K562 (cell line): ENCODE measurements at regions not wholly inside any gene's neighbourhood (a gene's known extent, or its start where the extent isn't known, plus 50 kb on each side); places are given as distances from the start of the nearest gene placed in this dataset.

Experiments used
- MYNN ChIP-seq, 2 experiments: sonication (generic); formaldehyde crosslinking in 1 of 2; IDR thresholded peaks; 2 replicates each; pipeline versions ENCODE4 v1.5.0 to v1.6.1; 2016 to 2020; ENCODE audit warnings: antibody characterized with exemption in 1 of 2, missing genetic modification reagents in 1 of 2
- POLR2A ChIP-seq: fragments of 450-650 bp; conservative IDR thresholded peaks from 2 replicates; pipeline ENCODE4 v1.6.1; 2016
- RBM39 ChIP-seq: fragments of 200-400 bp; formaldehyde crosslinking; optimal IDR thresholded peaks from 2 replicates; pipeline ENCODE3; 2018; ENCODE audit warnings: low read depth, low read length
- U2AF2 ChIP-seq: fragments of 200-400 bp; formaldehyde crosslinking; optimal IDR thresholded peaks from 2 replicates; pipeline ENCODE3; 2017; ENCODE audit warnings: low read depth, mild to moderate bottlenecking, low read length
- ZNF212 ChIP-seq: fragments of 450-650 bp; formaldehyde crosslinking; IDR thresholded peaks from 2 replicates; pipeline ENCODE4 v1.4.0; 2020; ENCODE audit warnings: mild to moderate bottlenecking
- ZNF239 ChIP-seq: fragments of 250-450 bp; sonication (Bioruptor Pico); IDR thresholded peaks from 2 replicates; pipeline ENCODE4 v1.4.0; 2020; ENCODE audit warnings: mild to moderate bottlenecking
- TF ChIP-seq, protein P1 (sequence below): fragments of 250-450 bp; sonication (Bioruptor Pico); IDR thresholded peaks from 2 replicates; pipeline ENCODE4 v1.5.1; 2021; ENCODE audit warnings: mild to moderate bottlenecking
- TF ChIP-seq, protein P2 (sequence below), 2 experiments: IDR thresholded peaks in 1 of 2; conservative IDR thresholded peaks in 1 of 2; 2 replicates each; pipeline ENCODE4 v1.6.1; 2016; ENCODE audit warnings: low read depth in 2 of 2, mild to moderate bottlenecking in 1 of 2, missing compliant biosample characterization in 1 of 2, missing genetic modification characterization in 1 of 2, moderate library complexity in 1 of 2
- TF ChIP-seq, protein P3 (sequence below): fragments of 250-450 bp; sonication (Bioruptor Pico); IDR thresholded peaks from 2 replicates; pipeline ENCODE4 v1.8.0; 2021; ENCODE audit warnings: moderate library complexity, mild to moderate bottlenecking, inconsistent platforms
- TF ChIP-seq, protein P4 (sequence below): fragments of 200-600 bp; sonication (generic); IDR thresholded peaks from one replicate; pipeline ENCODE4 v1.6.1; 2012; ENCODE audit warnings: mild to moderate bottlenecking, low read depth, low read length, inconsistent platforms

DNA sequence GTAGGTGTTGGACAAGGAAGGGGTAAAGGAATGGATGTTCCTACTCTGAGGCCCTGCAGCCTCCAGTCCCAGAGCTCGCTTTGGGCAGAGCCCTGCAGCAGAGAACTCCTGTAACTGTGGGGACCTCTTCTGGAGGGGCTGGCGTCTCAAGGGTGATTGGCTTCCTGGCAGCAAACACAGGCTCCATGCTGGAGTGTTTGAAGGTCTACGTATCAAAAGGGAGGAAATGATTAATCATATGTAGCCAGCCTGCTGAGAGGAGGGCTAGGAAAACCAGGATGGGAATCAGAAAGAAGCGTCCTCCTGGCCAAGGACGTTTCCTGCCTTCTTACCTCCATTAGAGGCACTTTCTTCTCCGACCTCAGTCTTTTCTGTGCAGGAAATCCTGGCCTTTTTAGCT lies 208.5 kb downstream of the TSHZ3 start:
- TF ChIP-seq, protein P1, sequence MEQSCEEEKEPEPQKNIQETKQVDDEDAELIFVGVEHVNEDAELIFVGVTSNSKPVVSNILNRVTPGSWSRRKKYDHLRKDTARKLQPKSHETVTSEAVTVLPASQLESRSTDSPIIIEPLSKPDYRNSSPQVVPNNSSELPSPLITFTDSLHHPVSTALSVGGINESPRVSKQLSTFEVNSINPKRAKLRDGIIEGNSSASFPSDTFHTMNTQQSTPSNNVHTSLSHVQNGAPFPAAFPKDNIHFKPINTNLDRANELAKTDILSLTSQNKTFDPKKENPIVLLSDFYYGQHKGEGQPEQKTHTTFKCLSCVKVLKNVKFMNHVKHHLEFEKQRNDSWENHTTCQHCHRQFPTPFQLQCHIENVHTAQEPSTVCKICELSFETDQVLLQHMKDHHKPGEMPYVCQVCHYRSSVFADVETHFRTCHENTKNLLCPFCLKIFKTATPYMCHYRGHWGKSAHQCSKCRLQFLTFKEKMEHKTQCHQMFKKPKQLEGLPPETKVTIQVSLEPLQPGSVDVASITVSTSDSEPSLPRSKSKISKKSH (CRISPR knock-in tag), result no peak
- TF ChIP-seq, protein P2, sequence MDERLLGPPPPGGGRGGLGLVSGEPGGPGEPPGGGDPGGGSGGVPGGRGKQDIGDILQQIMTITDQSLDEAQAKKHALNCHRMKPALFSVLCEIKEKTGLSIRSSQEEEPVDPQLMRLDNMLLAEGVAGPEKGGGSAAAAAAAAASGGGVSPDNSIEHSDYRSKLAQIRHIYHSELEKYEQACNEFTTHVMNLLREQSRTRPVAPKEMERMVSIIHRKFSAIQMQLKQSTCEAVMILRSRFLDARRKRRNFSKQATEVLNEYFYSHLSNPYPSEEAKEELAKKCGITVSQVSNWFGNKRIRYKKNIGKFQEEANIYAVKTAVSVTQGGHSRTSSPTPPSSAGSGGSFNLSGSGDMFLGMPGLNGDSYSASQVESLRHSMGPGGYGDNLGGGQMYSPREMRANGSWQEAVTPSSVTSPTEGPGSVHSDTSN (CRISPR knock-in tag; IDR thresholded peaks at IDR 0.05; ENCODE audit: low read depth), result no peak
- TF ChIP-seq, protein P2 (tag; conservative IDR thresholded peaks at IDR 0.05; ENCODE audit: low read depth), result no peak
- no peak for TF ChIP-seq ZNF239 (CRISPR knock-in tag)
- TF ChIP-seq RBM39, result no peak
- no peak for TF ChIP-seq U2AF2
- no peak for TF ChIP-seq POLR2A
- no peak for TF ChIP-seq ZNF212 (CRISPR knock-in tag)
- TF ChIP-seq, protein P3, sequence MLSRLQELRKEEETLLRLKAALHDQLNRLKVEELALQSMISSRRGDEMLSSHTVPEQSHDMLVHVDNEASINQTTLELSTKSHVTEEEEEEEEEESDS, result no peak
- TF ChIP-seq, protein P4, sequence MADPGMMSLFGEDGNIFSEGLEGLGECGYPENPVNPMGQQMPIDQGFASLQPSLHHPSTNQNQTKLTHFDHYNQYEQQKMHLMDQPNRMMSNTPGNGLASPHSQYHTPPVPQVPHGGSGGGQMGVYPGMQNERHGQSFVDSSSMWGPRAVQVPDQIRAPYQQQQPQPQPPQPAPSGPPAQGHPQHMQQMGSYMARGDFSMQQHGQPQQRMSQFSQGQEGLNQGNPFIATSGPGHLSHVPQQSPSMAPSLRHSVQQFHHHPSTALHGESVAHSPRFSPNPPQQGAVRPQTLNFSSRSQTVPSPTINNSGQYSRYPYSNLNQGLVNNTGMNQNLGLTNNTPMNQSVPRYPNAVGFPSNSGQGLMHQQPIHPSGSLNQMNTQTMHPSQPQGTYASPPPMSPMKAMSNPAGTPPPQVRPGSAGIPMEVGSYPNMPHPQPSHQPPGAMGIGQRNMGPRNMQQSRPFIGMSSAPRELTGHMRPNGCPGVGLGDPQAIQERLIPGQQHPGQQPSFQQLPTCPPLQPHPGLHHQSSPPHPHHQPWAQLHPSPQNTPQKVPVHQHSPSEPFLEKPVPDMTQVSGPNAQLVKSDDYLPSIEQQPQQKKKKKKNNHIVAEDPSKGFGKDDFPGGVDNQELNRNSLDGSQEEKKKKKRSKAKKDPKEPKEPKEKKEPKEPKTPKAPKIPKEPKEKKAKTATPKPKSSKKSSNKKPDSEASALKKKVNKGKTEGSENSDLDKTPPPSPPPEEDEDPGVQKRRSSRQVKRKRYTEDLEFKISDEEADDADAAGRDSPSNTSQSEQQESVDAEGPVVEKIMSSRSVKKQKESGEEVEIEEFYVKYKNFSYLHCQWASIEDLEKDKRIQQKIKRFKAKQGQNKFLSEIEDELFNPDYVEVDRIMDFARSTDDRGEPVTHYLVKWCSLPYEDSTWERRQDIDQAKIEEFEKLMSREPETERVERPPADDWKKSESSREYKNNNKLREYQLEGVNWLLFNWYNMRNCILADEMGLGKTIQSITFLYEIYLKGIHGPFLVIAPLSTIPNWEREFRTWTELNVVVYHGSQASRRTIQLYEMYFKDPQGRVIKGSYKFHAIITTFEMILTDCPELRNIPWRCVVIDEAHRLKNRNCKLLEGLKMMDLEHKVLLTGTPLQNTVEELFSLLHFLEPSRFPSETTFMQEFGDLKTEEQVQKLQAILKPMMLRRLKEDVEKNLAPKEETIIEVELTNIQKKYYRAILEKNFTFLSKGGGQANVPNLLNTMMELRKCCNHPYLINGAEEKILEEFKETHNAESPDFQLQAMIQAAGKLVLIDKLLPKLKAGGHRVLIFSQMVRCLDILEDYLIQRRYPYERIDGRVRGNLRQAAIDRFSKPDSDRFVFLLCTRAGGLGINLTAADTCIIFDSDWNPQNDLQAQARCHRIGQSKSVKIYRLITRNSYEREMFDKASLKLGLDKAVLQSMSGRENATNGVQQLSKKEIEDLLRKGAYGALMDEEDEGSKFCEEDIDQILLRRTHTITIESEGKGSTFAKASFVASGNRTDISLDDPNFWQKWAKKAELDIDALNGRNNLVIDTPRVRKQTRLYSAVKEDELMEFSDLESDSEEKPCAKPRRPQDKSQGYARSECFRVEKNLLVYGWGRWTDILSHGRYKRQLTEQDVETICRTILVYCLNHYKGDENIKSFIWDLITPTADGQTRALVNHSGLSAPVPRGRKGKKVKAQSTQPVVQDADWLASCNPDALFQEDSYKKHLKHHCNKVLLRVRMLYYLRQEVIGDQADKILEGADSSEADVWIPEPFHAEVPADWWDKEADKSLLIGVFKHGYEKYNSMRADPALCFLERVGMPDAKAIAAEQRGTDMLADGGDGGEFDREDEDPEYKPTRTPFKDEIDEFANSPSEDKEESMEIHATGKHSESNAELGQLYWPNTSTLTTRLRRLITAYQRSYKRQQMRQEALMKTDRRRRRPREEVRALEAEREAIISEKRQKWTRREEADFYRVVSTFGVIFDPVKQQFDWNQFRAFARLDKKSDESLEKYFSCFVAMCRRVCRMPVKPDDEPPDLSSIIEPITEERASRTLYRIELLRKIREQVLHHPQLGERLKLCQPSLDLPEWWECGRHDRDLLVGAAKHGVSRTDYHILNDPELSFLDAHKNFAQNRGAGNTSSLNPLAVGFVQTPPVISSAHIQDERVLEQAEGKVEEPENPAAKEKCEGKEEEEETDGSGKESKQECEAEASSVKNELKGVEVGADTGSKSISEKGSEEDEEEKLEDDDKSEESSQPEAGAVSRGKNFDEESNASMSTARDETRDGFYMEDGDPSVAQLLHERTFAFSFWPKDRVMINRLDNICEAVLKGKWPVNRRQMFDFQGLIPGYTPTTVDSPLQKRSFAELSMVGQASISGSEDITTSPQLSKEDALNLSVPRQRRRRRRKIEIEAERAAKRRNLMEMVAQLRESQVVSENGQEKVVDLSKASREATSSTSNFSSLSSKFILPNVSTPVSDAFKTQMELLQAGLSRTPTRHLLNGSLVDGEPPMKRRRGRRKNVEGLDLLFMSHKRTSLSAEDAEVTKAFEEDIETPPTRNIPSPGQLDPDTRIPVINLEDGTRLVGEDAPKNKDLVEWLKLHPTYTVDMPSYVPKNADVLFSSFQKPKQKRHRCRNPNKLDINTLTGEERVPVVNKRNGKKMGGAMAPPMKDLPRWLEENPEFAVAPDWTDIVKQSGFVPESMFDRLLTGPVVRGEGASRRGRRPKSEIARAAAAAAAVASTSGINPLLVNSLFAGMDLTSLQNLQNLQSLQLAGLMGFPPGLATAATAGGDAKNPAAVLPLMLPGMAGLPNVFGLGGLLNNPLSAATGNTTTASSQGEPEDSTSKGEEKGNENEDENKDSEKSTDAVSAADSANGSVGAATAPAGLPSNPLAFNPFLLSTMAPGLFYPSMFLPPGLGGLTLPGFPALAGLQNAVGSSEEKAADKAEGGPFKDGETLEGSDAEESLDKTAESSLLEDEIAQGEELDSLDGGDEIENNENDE, result no peak
- no peak for TF ChIP-seq MYNN (IDR thresholded peaks at IDR 0.05)
- no peak for TF ChIP-seq MYNN (CRISPR knock-in tag; IDR thresholded peaks at IDR 0.05)
